Neural crest cell (in vitro differentiated cells): ENCODE measurements at regions not wholly inside any gene's neighbourhood (a gene's known extent, or its start where the extent isn't known, plus 50 kb on each side); places are given as distances from the start of the nearest gene placed in this dataset.
A peak's percentile ranks its signal among the peaks of the same experiment; 100 is the strongest.

Experiments
- DNase-seq: peaks from one replicate; pipeline ENCODE4 v3.0.0; 2021; ENCODE audit warnings: low read depth, mixed read lengths, low spot score
- H3K27ac Mint-ChIP-seq: one replicate; pipeline ENCODE4 v1.8.0; 2021; ENCODE audit warnings: mild to moderate bottlenecking, mixed read lengths; ENCODE audit not compliant: unreplicated experiment
- H3K27me3 Mint-ChIP-seq: 2 replicates; pipeline ENCODE4 v1.8.0; 2021; ENCODE audit warnings: low read depth, mild to moderate bottlenecking, mixed read lengths
- H3K36me3 Mint-ChIP-seq: 2 replicates; pipeline ENCODE4 v1.8.0; 2021; ENCODE audit warnings: low read depth, mild to moderate bottlenecking, mixed read lengths
- H3K4me1 Mint-ChIP-seq: 2 replicates; pipeline ENCODE4 v1.8.0; 2021; ENCODE audit warnings: mixed read lengths
- H3K4me3 Mint-ChIP-seq: one replicate; pipeline ENCODE4 v1.8.0; 2021; ENCODE audit warnings: mild to moderate bottlenecking, mixed read lengths
- H3K9me3 Mint-ChIP-seq: 2 replicates; pipeline ENCODE4 v1.8.0; 2021; ENCODE audit warnings: mixed read lengths
- TF ChIP-seq, protein P1 (sequence below): fragments of 200-600 bp; sonication (generic); conservative IDR thresholded peaks from 2 replicates; pipeline ENCODE4 v1.5.0; 2021; ENCODE audit warnings: antibody characterized with exemption, mild to moderate bottlenecking

GRCh38 chr19:33998302-33998701 is 174.0 kb upstream of the LSM14A start:
- H3K36me3 Mint-ChIP-seq = no peaks in the 10 kb centered on the region
- H3K4me1 Mint-ChIP-seq = peaks cover 4% of the 10 kb centered on the region
- no peak for DNase-seq
- no peaks in the 10 kb centered on the region for H3K27me3 Mint-ChIP-seq
- H3K4me3 Mint-ChIP-seq = no peak overlapping the region
- no peak overlapping the region for H3K27ac Mint-ChIP-seq
- peaks cover 3% of the 10 kb centered on the region for H3K9me3 Mint-ChIP-seq
- TF ChIP-seq, protein P1, sequence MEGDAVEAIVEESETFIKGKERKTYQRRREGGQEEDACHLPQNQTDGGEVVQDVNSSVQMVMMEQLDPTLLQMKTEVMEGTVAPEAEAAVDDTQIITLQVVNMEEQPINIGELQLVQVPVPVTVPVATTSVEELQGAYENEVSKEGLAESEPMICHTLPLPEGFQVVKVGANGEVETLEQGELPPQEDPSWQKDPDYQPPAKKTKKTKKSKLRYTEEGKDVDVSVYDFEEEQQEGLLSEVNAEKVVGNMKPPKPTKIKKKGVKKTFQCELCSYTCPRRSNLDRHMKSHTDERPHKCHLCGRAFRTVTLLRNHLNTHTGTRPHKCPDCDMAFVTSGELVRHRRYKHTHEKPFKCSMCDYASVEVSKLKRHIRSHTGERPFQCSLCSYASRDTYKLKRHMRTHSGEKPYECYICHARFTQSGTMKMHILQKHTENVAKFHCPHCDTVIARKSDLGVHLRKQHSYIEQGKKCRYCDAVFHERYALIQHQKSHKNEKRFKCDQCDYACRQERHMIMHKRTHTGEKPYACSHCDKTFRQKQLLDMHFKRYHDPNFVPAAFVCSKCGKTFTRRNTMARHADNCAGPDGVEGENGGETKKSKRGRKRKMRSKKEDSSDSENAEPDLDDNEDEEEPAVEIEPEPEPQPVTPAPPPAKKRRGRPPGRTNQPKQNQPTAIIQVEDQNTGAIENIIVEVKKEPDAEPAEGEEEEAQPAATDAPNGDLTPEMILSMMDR = no peak

DNA sequence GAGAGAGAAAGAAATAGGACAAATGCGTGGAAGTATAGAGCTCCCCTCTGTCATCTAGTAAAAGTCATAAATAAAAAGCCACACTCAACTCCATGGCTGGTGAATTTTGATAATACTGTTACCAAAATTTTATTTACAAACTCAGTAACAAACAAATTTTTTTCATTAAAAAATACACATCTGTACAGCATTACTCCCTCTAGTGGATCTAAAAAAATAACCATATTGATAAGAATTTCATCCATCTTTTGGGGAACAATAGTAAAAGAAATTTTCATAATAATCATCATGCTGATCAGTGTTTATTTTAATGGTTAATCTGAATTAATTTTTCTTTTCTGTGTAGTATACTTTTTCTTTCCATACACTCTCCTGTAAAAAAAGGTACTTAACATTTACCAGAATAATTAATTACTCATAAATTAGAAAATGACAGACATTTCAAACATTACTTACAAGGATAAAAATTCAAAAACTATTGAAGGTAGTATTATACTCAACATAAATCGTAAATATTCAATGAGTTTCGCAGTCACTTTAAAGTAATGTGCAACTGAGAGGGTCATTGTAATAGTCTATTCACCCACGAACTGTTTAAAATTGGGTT is 173.5 kb upstream of the LSM14A start:
- no peaks in the 10 kb centered on the region for H3K27me3 Mint-ChIP-seq
- H3K27ac Mint-ChIP-seq = no peak overlapping the region
- H3K4me1 Mint-ChIP-seq = peaks cover 4% of the 10 kb centered on the region
- H3K4me3 Mint-ChIP-seq = no peak overlapping the region
- DNase-seq = no peak
- peaks cover 2% of the 10 kb centered on the region for H3K9me3 Mint-ChIP-seq
- TF ChIP-seq, protein P1 = peak; percentile 70
- H3K36me3 Mint-ChIP-seq = no peaks in the 10 kb centered on the region

GRCh38 chr19:34017024-34017423 is 155.3 kb upstream of the LSM14A start:
- H3K4me3 Mint-ChIP-seq = no peak overlapping the region
- TF ChIP-seq, protein P1 = no peak
- no peak overlapping the region for H3K27ac Mint-ChIP-seq
- H3K4me1 Mint-ChIP-seq = no peaks in the 10 kb centered on the region
- H3K9me3 Mint-ChIP-seq = peaks cover 14% of the 10 kb centered on the region
- H3K36me3 Mint-ChIP-seq = no peaks in the 10 kb centered on the region
- peaks cover 68% of the 10 kb centered on the region for H3K27me3 Mint-ChIP-seq
- DNase-seq = no peak

DNA sequence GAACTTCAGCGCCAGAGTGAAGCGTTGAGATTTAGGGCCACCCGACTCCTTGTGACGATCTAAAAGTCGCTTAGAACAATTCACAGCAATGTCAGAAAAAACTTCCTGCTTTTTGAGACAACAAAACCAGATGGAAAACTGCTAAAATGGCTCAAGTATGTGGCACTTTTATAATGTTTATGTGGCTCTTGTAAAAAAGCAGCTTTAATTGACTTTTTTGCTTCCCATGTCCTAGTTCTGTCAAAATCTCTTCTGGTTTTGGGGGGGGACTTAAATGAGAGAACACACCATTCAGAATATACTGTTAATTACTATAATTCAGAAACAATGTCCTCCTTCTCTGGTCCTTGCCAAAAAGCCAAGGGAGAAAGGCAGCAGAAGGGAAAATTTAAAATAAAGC is 154.7 kb upstream of the LSM14A start:
- H3K27me3 Mint-ChIP-seq = peaks cover 69% of the 10 kb centered on the region
- H3K4me3 Mint-ChIP-seq = no peak overlapping the region
- no peaks in the 10 kb centered on the region for H3K36me3 Mint-ChIP-seq
- H3K4me1 Mint-ChIP-seq = no peaks in the 10 kb centered on the region
- no peak overlapping the region for H3K27ac Mint-ChIP-seq
- TF ChIP-seq, protein P1 = no peak
- DNase-seq = no peak
- H3K9me3 Mint-ChIP-seq = peaks cover 10% of the 10 kb centered on the region

- H3K4me1 Mint-ChIP-seq = no peaks in the 10 kb centered on the region
- H3K27me3 Mint-ChIP-seq = peaks cover 71% of the 10 kb centered on the region
- no peak for DNase-seq
- peaks cover 11% of the 10 kb centered on the region for H3K9me3 Mint-ChIP-seq
- no peak overlapping the region for H3K4me3 Mint-ChIP-seq
- no peak overlapping the region for H3K27ac Mint-ChIP-seq
- H3K36me3 Mint-ChIP-seq = peaks cover 3% of the 10 kb centered on the region
- TF ChIP-seq, protein P1 = no peak
Observed at GRCh38 chr19:34018546-34018945, 153.8 kb upstream of the LSM14A start.
